ENCODE measurements at regions not wholly inside any gene's neighbourhood (a gene's known extent, or its start where the extent isn't known, plus 50 kb on each side); places are given as distances from the start of the nearest gene placed in this dataset.
"Not testable (repeated sequence)": the region's sequence is repeated elsewhere in the genome, so short reads cannot be mapped to it uniquely, and the experiment has no call there.

GRCh38 chr17:14427900-14428647 is 127.2 kb downstream of the HS3ST3B1 start:
- H3K9me3 ChIP-seq: no peaks in the 10 kb centered on the region
- H3K36me3 ChIP-seq: no peaks in the 10 kb centered on the region
- DNase-seq (no peak), ATAC-seq (peak in 1 of 4 donors; percentile 47), FAIRE-seq (no peak)
- no peak overlapping the region for H3K27ac ChIP-seq
- no peak overlapping the region for H3K4me3 ChIP-seq
- no peaks in the 10 kb centered on the region for H3K27me3 ChIP-seq
- no peaks in the 10 kb centered on the region for H3K4me1 ChIP-seq
- 37 to 38% methylated on average over 14 of the region's 14 CpGs for whole genome bisulfite sequencing, 2 donors
- intact Hi-C loops (cut with DNase I): no loop called here
- TF ChIP-seq CTCF (IDR thresholded peaks at IDR 0.05): no peak

- DNase-seq; H3K36me3 ChIP-seq; H3K9me3 ChIP-seq; H3K27me3 ChIP-seq; intact Hi-C loops (cut with DNase I); H3K27ac ChIP-seq; H3K4me1 ChIP-seq; FAIRE-seq; H3K4me3 ChIP-seq; ATAC-seq: not testable (repeated sequence)
- WGBS, 2 donors: 62 to 72% methylated on average over 8 of the region's 8 CpGs
Observed at GRCh38 chr17:14423156-14423555, 122.3 kb downstream of the HS3ST3B1 start.

- 28 to 47% methylated on average over 1 of the region's 1 CpG for WGBS, 2 donors
- DNase-seq: no peak
- no peak for TF ChIP-seq CTCF (IDR thresholded peaks at IDR 0.05)
- H3K27me3 ChIP-seq: no peaks in the 10 kb centered on the region
- no peaks in the 10 kb centered on the region for H3K4me1 ChIP-seq
- H3K4me3 ChIP-seq: no peak overlapping the region
- no peak for ATAC-seq
- no peak for FAIRE-seq
- no peaks in the 10 kb centered on the region for H3K9me3 ChIP-seq
- H3K27ac ChIP-seq: no peak overlapping the region
- H3K36me3 ChIP-seq: no peaks in the 10 kb centered on the region
- intact Hi-C loops (cut with DNase I): no loop called here
Observed at GRCh38 chr17:14417336-14417735, 116.5 kb downstream of the HS3ST3B1 start.

- H3K9me3 ChIP-seq: no peaks in the 10 kb centered on the region
- no peak overlapping the region for H3K27ac ChIP-seq
- ATAC-seq: no peak
- intact Hi-C loops (cut with DNase I): no loop called here
- H3K4me3 ChIP-seq: no peak overlapping the region
- TF ChIP-seq CTCF (IDR thresholded peaks at IDR 0.05): no peak
- DNase-seq: no peak
- no peaks in the 10 kb centered on the region for H3K27me3 ChIP-seq
- H3K36me3 ChIP-seq: no peaks in the 10 kb centered on the region
- no peak for FAIRE-seq
- 52 to 57% methylated on average over 1 of the region's 1 CpG for WGBS, 2 donors
- no peaks in the 10 kb centered on the region for H3K4me1 ChIP-seq
Observed at GRCh38 chr17:14409292-14409691, 108.4 kb downstream of the HS3ST3B1 start.

- H3K27ac ChIP-seq: no peak overlapping the region
- ATAC-seq: no peak
- no peak for TF ChIP-seq CTCF (IDR thresholded peaks at IDR 0.05)
- FAIRE-seq: no peak
- H3K4me1 ChIP-seq: no peaks in the 10 kb centered on the region
- DNase-seq: no peak
- WGBS, 2 donors: 36 to 62% methylated on average over 2 of the region's 2 CpGs
- H3K9me3 ChIP-seq: no peaks in the 10 kb centered on the region
- H3K4me3 ChIP-seq: no peak overlapping the region
- no peaks in the 10 kb centered on the region for H3K36me3 ChIP-seq
- intact Hi-C loops (cut with DNase I): no loop called here
- no peaks in the 10 kb centered on the region for H3K27me3 ChIP-seq
Observed at GRCh38 chr17:14407541-14407940, 106.7 kb downstream of the HS3ST3B1 start.
